Dedifferentiated amniotic fluid mesenchymal stem cell (primary cell): ENCODE measurements at regions not wholly inside any gene's neighbourhood (a gene's known extent, or its start where the extent isn't known, plus 50 kb on each side); places are given as distances from the start of the nearest gene placed in this dataset.
"Not testable (repeated sequence)": the region's sequence is repeated elsewhere in the genome, so short reads cannot be mapped to it uniquely, and the experiment has no call there.

ENCODE experiments used
- DNase-seq: peaks from one replicate; pipeline ENCODE4 v3.0.0-alpha.2; 2016; ENCODE audit errors: extremely low spot score

- DNase-seq, result no peak
Measured at GRCh38 chr20:50328222-50328979, 137.8 kb downstream of the CEBPB start.

GRCh38 chr20:50328996-50329898, 138.6 kb downstream of the CEBPB start:
- DNase-seq, result no peak

- no peak for DNase-seq
Measured at GRCh38 chr20:50329981-50330503, 139.4 kb downstream of the CEBPB start.

- DNase-seq, result no peak
Measured at GRCh38 chr20:50330504-50331313, 140.1 kb downstream of the CEBPB start.

GRCh38 chr20:50331469-50332363, 141.1 kb downstream of the CEBPB start:
- no peak for DNase-seq

GRCh38 chr20:50332491-50332980, 141.9 kb downstream of the CEBPB start:
- DNase-seq, result no peak

- DNase-seq, result no peak
Measured at GRCh38 chr20:50333131-50333670, 142.6 kb downstream of the CEBPB start.

- peak; percentile 47 for DNase-seq
Measured at GRCh38 chr20:50333812-50334211, 143.2 kb downstream of the CEBPB start.

- not testable (repeated sequence) for DNase-seq
Measured at GRCh38 chr20:50334512-50334911, 143.9 kb downstream of the CEBPB start.

GRCh38 chr20:50335105-50335504, 144.5 kb downstream of the CEBPB start:
- DNase-seq, result no peak

- DNase-seq, result no peak
Measured at GRCh38 chr20:50335866-50336265, 145.2 kb downstream of the CEBPB start.

- DNase-seq, result peak; percentile 54
Measured at GRCh38 chr20:50336661-50337060, 146.0 kb downstream of the CEBPB start.

GRCh38 chr20:50337521-50338466, 147.2 kb downstream of the CEBPB start:
- DNase-seq, result no peak

- DNase-seq, result no peak
Measured at GRCh38 chr20:50338479-50339391, 148.1 kb downstream of the CEBPB start.

GRCh38 chr20:50339466-50339901, 148.9 kb downstream of the CEBPB start:
- DNase-seq, result peak; percentile 70

GRCh38 chr20:50340541-50340940, 149.9 kb downstream of the CEBPB start:
- no peak for DNase-seq

GRCh38 chr20:50341050-50341449, 150.4 kb downstream of the CEBPB start:
- DNase-seq, result no peak
